Smooth muscle cell (in vitro differentiated cells): ENCODE measurements at regions not wholly inside any gene's neighbourhood (a gene's known extent, or its start where the extent isn't known, plus 50 kb on each side); places are given as distances from the start of the nearest gene placed in this dataset.

Source experiments
- DNase-seq: peaks from one replicate; lab custom pipeline; 2025; ENCODE audit not compliant: unreplicated experiment; lab: John Stamatoyannopoulos, UW
- H2AFZ ChIP-seq: fragments of 200-600 bp; sonication (generic); 2 replicates; pipeline ENCODE4 v1.6.0; 2016; ENCODE audit warnings: antibody characterized with exemption, low read depth, mild to moderate bottlenecking
- H3F3A ChIP-seq: fragments of 200-600 bp; sonication (generic); 2 replicates; pipeline ENCODE4 v1.6.0; 2017; ENCODE audit warnings: antibody characterized with exemption, low read depth
- H3K27ac ChIP-seq: fragments of 200-600 bp; sonication (generic); 2 replicates; pipeline ENCODE4 v1.5.1; 2016; ENCODE audit warnings: low read depth, mild to moderate bottlenecking
- H3K27me3 ChIP-seq: fragments of 200-600 bp; sonication (generic); 2 replicates; pipeline ENCODE4 v1.6.1; 2016; ENCODE audit warnings: low read depth, mild to moderate bottlenecking
- H3K36me3 ChIP-seq: fragments of 200-600 bp; sonication (generic); 2 replicates; pipeline ENCODE4 v1.5.1; 2016; ENCODE audit warnings: low read depth
- H3K4me1 ChIP-seq: fragments of 200-600 bp; sonication (generic); 2 replicates; pipeline ENCODE4 v1.5.1; 2016; ENCODE audit warnings: low read depth
- H3K4me2 ChIP-seq: fragments of 200-600 bp; sonication (generic); 2 replicates; pipeline ENCODE4 v1.6.0; 2016; ENCODE audit warnings: mild to moderate bottlenecking
- H3K4me3 ChIP-seq: fragments of 200-600 bp; sonication (generic); 2 replicates; pipeline ENCODE4 v1.5.1; 2016; ENCODE audit warnings: mild to moderate bottlenecking
- H3K79me2 ChIP-seq: fragments of 200-600 bp; sonication (generic); 2 replicates; pipeline ENCODE4 v1.6.0; 2016; ENCODE audit warnings: low read depth, mild to moderate bottlenecking
- H3K9ac ChIP-seq: fragments of 200-600 bp; sonication (generic); 2 replicates; pipeline ENCODE4 v1.6.0; 2016; ENCODE audit warnings: low read depth
- H3K9me3 ChIP-seq: fragments of 200-600 bp; sonication (generic); replicated peaks from 2 replicates; pipeline ENCODE4 v1.5.1; 2016; ENCODE audit warnings: low read depth
- H4K20me1 ChIP-seq: fragments of 200-600 bp; sonication (generic); 2 replicates; pipeline ENCODE4 v1.6.0; 2016; ENCODE audit warnings: low read depth
- whole genome bisulfite sequencing: methylation state at CpG from one replicate; pipeline ENCODE4 v1.1.7; 2016; ENCODE audit warnings: low lambda C conversion rate; 5-methylcytosine and 5-hydroxymethylcytosine counted together
- TF ChIP-seq, protein P1 (sequence below): fragments of 200-600 bp; sonication (generic); IDR thresholded peaks from 2 replicates; pipeline ENCODE4 v1.5.1; 2017; ENCODE audit warnings: borderline replicate concordance, mild to moderate bottlenecking, antibody characterized with exemption; ENCODE audit not compliant: insufficient read depth, poor library complexity, severe bottlenecking

DNA sequence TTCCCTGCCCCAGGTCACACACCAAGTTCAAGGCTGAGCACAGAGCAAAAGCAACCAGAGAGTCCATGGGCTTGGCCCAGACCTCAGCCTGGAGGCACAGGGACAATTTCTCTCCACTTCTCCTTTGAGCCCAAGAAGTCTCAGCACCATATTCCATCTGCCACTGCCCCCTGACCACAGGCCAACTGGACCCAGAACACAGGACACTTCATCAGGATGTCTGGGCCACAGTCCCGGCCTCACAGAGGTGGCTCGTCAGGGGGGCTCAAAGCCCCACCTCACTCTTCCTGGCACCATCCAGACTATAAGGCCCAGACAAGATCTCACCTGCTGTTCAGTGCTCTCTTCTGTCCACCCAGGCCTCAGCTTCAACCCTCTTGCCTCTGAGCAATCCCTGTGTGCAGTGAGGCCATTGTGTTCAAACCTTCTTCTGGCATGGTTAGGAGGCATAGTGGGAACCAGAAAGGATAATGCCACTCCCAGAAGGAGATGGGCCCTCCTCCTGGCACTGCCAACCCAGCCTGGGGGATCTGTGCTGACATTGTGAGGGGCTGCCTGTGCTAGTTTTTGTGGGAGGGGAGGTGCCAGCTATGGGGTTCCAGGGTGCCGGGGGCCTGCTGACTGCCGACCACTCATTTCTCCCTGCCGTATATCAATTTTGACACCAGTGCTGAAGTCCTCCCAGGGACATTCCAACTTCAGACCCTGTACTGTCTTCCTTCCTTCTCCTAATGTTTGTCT, 49.7 kb upstream of the ANTXRL start:
- no peaks in the 10 kb centered on the region for H3K79me2 ChIP-seq
- DNase-seq: no peak
- H4K20me1 ChIP-seq: no peaks in the 10 kb centered on the region
- 97% methylated on average over 5 of the region's 5 CpGs for WGBS
- H3K9ac ChIP-seq: no peak overlapping the region
- no peaks in the 10 kb centered on the region for H3F3A ChIP-seq
- H2AFZ ChIP-seq: no peak overlapping the region
- no peaks in the 10 kb centered on the region for H3K27me3 ChIP-seq
- TF ChIP-seq, protein P1, sequence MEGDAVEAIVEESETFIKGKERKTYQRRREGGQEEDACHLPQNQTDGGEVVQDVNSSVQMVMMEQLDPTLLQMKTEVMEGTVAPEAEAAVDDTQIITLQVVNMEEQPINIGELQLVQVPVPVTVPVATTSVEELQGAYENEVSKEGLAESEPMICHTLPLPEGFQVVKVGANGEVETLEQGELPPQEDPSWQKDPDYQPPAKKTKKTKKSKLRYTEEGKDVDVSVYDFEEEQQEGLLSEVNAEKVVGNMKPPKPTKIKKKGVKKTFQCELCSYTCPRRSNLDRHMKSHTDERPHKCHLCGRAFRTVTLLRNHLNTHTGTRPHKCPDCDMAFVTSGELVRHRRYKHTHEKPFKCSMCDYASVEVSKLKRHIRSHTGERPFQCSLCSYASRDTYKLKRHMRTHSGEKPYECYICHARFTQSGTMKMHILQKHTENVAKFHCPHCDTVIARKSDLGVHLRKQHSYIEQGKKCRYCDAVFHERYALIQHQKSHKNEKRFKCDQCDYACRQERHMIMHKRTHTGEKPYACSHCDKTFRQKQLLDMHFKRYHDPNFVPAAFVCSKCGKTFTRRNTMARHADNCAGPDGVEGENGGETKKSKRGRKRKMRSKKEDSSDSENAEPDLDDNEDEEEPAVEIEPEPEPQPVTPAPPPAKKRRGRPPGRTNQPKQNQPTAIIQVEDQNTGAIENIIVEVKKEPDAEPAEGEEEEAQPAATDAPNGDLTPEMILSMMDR: no peak
- H3K4me2 ChIP-seq: no peak overlapping the region
- H3K27ac ChIP-seq: no peak overlapping the region
- no peaks in the 10 kb centered on the region for H3K4me1 ChIP-seq
- H3K36me3 ChIP-seq: no peaks in the 10 kb centered on the region
- no peak overlapping the region for H3K4me3 ChIP-seq
- H3K9me3 ChIP-seq: no peaks in the 10 kb centered on the region
